NCI-H2107 treated with DMSO at 0.1 percent for 48 hours (cell line): ENCODE measurements at regions not wholly inside any gene's neighbourhood (a gene's known extent, or its start where the extent isn't known, plus 50 kb on each side); places are given as distances from the start of the nearest gene placed in this dataset.
"Not testable (repeated sequence)": the region's sequence is repeated elsewhere in the genome, so short reads cannot be mapped to it uniquely, and the experiment has no call there.

ENCODE experiments used
- DNase-seq: peaks from one replicate; lab custom pipeline; 2025; ENCODE audit not compliant: unreplicated experiment; lab: John Stamatoyannopoulos, UW

GRCh38 chr6:153282456-153282855, 151.4 kb upstream of the RGS17 start:
- DNase-seq: not testable (repeated sequence)

GRCh38 chr6:153275997-153276396, 144.9 kb upstream of the RGS17 start:
- DNase-seq: no peak

DNA sequence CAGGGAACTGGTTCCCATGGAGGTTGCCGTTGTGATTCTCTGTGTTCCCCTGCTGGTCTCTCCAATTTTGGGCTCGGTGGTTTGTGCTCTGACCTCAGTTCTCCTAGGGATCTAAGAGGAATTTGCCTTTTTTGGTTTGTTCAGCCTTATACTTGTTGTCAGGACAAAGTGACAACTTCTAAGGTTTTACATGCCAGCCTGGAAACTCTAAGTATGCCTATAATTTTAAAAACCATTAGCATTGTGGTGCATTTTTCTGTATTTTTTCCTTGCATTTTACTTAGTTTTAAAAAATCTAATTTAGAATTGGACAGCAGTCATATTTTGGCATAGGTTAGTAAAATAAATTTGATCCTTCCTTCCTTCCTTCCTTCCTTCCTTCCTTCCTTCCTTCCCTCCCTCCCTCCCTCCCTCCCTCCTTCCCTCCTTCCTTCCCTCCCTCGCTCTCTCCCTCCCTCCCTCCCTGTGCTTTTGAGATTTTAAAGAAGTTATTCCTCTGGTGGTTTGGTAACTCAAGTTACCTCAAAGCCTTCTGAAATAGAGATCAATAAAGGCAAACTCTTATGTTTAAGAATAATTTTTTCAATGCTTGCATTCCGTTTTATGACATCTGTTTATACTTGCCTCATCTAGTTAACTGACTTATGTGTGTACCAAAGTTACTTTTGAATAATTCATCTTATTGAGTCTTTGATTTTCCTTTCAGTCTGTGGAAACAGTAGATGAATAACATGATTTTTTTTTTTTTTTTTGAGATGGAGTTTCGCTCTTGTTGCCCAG, 141.3 kb upstream of the RGS17 start:
- DNase-seq: no peak

DNA sequence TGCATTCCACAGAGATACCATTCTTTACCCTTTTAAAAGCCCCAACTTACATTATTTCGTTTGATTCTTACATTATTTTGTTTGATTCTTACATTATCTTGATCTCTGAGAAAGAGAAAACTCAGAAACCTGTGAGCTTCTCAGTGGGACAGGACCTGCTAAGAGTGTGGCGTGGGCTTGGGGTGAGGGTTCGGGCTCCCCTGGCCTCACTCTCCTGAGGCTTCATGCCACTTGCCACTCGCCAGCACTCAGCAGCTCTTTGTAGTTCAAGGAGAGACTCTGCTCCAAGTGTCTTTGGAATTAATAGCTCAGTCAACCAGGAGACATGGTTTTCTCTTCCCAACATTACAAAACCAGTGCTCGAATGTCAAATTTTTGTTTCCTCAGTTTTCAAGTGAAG, 132.4 kb upstream of the RGS17 start:
- no peak for DNase-seq

- DNase-seq: no peak
Observed at GRCh38 chr6:153251326-153251725, 120.2 kb upstream of the RGS17 start.

- no peak for DNase-seq
Observed at GRCh38 chr6:153237670-153238069, 106.6 kb upstream of the RGS17 start.

DNA sequence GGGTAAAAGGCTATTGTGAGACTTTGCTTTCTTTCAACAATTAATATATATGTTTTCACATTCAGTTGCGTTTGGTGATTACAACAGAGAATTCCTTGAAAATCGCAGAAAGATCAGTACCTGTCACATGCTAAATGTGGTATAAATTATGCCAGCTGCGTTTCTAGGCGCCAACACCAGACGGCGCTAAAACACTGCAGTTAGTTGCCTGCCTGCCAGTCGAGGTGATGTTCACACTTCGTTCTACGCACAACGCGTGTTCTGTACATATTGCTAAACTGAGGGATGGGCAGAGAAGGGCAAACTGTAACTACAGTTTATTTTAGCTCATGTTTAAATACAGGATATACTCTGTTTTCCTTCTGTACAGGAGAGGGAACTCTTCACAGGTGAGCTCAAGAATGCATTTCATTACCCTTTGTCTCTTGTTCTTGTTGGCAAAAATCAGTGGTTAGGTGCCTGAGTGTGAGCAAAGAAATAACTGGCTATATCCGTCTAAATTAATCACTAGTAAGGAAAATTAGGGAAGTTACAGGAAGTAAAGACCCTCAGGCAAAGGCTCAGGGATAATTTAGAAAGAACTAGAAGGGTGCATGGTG, 100.1 kb upstream of the RGS17 start:
- DNase-seq: no peak

GRCh38 chr6:153218184-153218792, 87.2 kb upstream of the RGS17 start:
- no peak for DNase-seq

DNA sequence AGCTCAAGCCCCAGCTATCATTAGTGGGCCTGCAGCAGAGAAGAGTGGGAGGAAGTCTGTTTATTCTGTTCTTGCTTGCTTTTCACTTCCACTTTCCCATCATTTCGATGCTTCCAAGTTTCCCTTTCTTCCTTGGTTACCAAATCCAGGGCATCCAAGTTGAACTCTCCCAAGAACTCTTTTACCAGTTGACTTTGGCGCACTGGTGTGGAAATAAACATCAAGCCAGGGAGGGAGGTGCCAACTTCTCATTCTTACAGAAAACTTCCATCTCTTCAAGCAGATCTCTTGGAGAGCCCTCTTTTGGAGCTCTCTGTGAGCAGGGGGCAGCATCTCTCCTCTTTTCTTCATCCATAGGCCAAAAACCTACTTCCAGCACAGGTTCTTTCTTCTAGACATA, 85.7 kb upstream of the RGS17 start:
- no peak for DNase-seq

GRCh38 chr6:153215242-153215641, 84.2 kb upstream of the RGS17 start:
- no peak for DNase-seq

DNA sequence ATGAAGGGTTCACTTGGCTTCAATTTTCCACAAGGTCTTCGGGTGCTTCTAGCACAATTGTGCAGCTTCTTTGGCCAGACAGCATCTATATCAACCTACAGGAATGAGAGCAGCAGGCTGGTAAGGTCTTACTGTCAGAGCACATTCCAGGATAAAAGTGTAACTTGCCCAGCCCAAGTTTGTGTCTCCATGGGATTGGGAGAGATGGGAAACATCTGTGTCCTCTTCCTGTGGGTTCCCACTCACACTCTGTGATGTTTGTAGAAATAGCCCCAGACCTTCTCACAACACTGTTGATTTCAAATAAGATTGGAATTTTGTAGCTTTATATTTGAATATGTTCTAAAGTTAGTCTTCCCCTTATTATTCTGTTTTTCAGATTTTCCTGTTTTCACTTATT, 83.4 kb upstream of the RGS17 start:
- no peak for DNase-seq

DNA sequence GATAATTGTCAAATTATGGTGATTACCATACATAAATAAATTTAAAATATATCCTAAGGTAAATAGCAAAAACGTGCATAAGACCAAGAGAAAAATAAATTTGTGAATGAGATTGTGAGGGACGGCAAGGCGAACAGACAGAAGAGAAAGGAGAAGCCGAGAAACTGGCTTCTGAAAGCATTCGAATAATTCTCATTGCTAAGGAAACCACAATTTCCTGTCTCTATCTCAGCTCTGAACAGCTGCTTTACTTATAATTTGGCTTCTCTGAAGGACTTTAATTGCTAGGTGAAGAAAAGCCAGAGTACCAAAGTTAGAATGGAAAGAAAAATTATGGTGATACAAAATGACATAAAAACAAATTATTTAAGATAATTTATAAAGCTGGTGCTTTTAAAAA, 79.0 kb upstream of the RGS17 start:
- DNase-seq: no peak

GRCh38 chr6:153208706-153209105, 77.6 kb upstream of the RGS17 start:
- peak; percentile 33 for DNase-seq

- DNase-seq: no peak
Observed at GRCh38 chr6:153207617-153208016, 76.5 kb upstream of the RGS17 start.

DNA sequence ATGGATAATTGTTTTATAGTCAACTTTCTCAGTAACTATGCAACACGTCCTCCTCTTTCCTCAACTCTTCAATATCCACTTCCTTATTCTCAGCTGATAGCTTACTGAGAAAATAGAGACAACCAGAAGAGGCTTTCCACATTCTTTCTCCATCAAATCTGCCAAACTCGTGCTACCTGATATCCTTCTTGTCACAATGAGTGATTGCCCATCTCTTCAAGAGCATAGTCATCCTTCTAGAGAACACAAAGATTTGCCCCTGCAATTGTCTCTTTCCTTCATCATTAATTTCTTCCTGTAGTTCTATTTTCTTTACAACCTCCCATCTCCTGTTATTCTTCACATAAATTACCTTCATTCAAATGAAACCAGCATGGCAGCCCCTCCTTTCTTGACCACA, 75.9 kb upstream of the RGS17 start:
- DNase-seq: no peak

- no peak for DNase-seq
Observed at GRCh38 chr6:153192943-153193885, 62.1 kb upstream of the RGS17 start.

- DNase-seq: no peak
Observed at GRCh38 chr6:153183925-153184324, 52.8 kb upstream of the RGS17 start.
